ENCODE measurements at regions not wholly inside any gene's neighbourhood (a gene's known extent, or its start where the extent isn't known, plus 50 kb on each side); places are given as distances from the start of the nearest gene placed in this dataset.

DNA sequence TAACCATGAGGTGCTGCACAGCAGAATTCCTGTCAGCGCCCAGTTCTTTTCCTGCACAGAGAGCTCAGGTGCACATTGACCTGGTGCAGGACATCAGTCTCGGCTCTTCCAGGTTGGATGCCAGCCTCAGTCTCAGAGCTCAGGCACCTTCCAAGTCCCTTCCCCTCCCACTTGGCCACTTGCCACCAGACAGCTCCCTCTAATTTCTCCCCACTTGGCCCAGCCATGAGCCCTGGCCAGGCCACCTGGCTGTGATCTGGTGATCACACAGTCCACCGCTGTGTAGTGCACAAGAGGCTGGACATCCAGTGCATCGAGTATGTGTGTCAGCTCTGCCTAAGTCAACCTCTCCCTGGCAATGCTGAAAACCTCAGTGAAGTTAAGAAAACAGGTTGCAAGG, 336.6 kb upstream of the MYT1L start:
- TF ChIP-seq, protein P1, sequence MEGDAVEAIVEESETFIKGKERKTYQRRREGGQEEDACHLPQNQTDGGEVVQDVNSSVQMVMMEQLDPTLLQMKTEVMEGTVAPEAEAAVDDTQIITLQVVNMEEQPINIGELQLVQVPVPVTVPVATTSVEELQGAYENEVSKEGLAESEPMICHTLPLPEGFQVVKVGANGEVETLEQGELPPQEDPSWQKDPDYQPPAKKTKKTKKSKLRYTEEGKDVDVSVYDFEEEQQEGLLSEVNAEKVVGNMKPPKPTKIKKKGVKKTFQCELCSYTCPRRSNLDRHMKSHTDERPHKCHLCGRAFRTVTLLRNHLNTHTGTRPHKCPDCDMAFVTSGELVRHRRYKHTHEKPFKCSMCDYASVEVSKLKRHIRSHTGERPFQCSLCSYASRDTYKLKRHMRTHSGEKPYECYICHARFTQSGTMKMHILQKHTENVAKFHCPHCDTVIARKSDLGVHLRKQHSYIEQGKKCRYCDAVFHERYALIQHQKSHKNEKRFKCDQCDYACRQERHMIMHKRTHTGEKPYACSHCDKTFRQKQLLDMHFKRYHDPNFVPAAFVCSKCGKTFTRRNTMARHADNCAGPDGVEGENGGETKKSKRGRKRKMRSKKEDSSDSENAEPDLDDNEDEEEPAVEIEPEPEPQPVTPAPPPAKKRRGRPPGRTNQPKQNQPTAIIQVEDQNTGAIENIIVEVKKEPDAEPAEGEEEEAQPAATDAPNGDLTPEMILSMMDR (IDR thresholded peaks at IDR 0.05): no peak
- no peak for TF ChIP-seq POLR2A (IDR thresholded peaks at IDR 0.05)

Data from uterus (tissue), 2 donors.